Subcutaneous abdominal adipose tissue (tissue), 5 donors: ENCODE measurements at regions not wholly inside any gene's neighbourhood (a gene's known extent, or its start where the extent isn't known, plus 50 kb on each side); places are given as distances from the start of the nearest gene placed in this dataset.
"Not testable (repeated sequence)": the region's sequence is repeated elsewhere in the genome, so short reads cannot be mapped to it uniquely, and the experiment has no call there.

Source experiments
- H3K27ac ChIP-seq: one replicate; pipeline ENCODE4 v1.7.0; 2013; ENCODE audit warnings: low read depth, mild to moderate bottlenecking, inconsistent platforms, low read length, moderate library complexity
- H3K27me3 ChIP-seq, 5 donors: one replicate each; pipeline ENCODE4 v1.7.0; 2013; ENCODE audit warnings: low read length in 5 of 5, inconsistent platforms in 1 of 5; ENCODE audit not compliant: control insufficient read depth in 5 of 5, insufficient read depth in 4 of 5
- H3K36me3 ChIP-seq, 5 donors: one replicate each; pipeline ENCODE4 v1.7.0; 2013; ENCODE audit warnings: low read length in 5 of 5; ENCODE audit not compliant: control insufficient read depth in 5 of 5, insufficient read depth in 5 of 5
- H3K4me1 ChIP-seq, 5 donors: one replicate each; pipeline ENCODE4 v1.7.0; 2013; ENCODE audit warnings: low read length in 5 of 5, mild to moderate bottlenecking in 3 of 5, moderate library complexity in 1 of 5; ENCODE audit not compliant: control insufficient read depth in 5 of 5, insufficient read depth in 5 of 5
- H3K4me3 ChIP-seq, 5 donors: one replicate each; pipeline ENCODE4 v1.7.0; 2013; ENCODE audit warnings: low read length in 5 of 5, low read depth in 1 of 5
- H3K9ac ChIP-seq, 5 donors: one replicate each; pipeline ENCODE4 v1.7.0; 2013; ENCODE audit warnings: low read length in 5 of 5, mild to moderate bottlenecking in 4 of 5, moderate library complexity in 3 of 5
- H3K9me3 ChIP-seq, 5 donors: one replicate each; pipeline ENCODE4 v1.7.0; 2013; ENCODE audit warnings: low read length in 5 of 5; ENCODE audit not compliant: control insufficient read depth in 5 of 5
- donor health status: healthy.
- donor health status: healthy.
- donor health status: healthy.
- donor health status: healthy.
- donor health status: healthy.

- H3K9ac ChIP-seq: no peak overlapping the region
- H3K9me3 ChIP-seq: no peaks in the 10 kb centered on the region
- no peak overlapping the region for H3K27ac ChIP-seq
- H3K4me1 ChIP-seq: no peaks in the 10 kb centered on the region
- no peaks in the 10 kb centered on the region for H3K36me3 ChIP-seq
- no peak overlapping the region for H3K4me3 ChIP-seq
- H3K27me3 ChIP-seq: no peaks in the 10 kb centered on the region
These were observed 162.8 kb upstream of the RSPO3 start for GRCh38 chr6:126955621-126956020.

GRCh38 chr6:126957721-126958120, 160.8 kb upstream of the RSPO3 start:
- H3K27me3 ChIP-seq: no peaks in the 10 kb centered on the region
- no peak overlapping the region for H3K9ac ChIP-seq
- no peak overlapping the region for H3K27ac ChIP-seq
- no peaks in the 10 kb centered on the region for H3K4me1 ChIP-seq
- no peak overlapping the region for H3K4me3 ChIP-seq
- H3K36me3 ChIP-seq: no peaks in the 10 kb centered on the region
- H3K9me3 ChIP-seq: no peaks in the 10 kb centered on the region

GRCh38 chr6:126959765-126960164, 158.7 kb upstream of the RSPO3 start:
- no peaks in the 10 kb centered on the region for H3K36me3 ChIP-seq
- no peak overlapping the region for H3K9ac ChIP-seq
- H3K27ac ChIP-seq: no peak overlapping the region
- H3K4me3 ChIP-seq: no peak overlapping the region
- H3K27me3 ChIP-seq: no peaks in the 10 kb centered on the region
- H3K9me3 ChIP-seq: no peaks in the 10 kb centered on the region
- H3K4me1 ChIP-seq: no peaks in the 10 kb centered on the region

- no peak overlapping the region for H3K4me3 ChIP-seq
- H3K4me1 ChIP-seq: no peaks in the 10 kb centered on the region
- no peaks in the 10 kb centered on the region for H3K36me3 ChIP-seq
- no peaks in the 10 kb centered on the region for H3K9me3 ChIP-seq
- H3K9ac ChIP-seq: no peak overlapping the region
- no peaks in the 10 kb centered on the region for H3K27me3 ChIP-seq
- no peak overlapping the region for H3K27ac ChIP-seq
These were observed 155.2 kb upstream of the RSPO3 start for GRCh38 chr6:126963077-126963809.

- Histone ChIP-seq H3K27me3 (no peaks in the 10 kb centered on the region), H3K9me3 (no peaks in the 10 kb centered on the region), H3K4me3 (no peak overlapping the region), H3K36me3 (no peaks in the 10 kb centered on the region), H3K27ac (no peak overlapping the region), H3K9ac (no peak overlapping the region), H3K4me1 (no peaks in the 10 kb centered on the region)
These were observed 151.0 kb upstream of the RSPO3 start for GRCh38 chr6:126967296-126968005.

- H3K9me3 ChIP-seq: no peaks in the 10 kb centered on the region
These were observed 142.1 kb upstream of the RSPO3 start for GRCh38 chr6:126976253-126976797.

GRCh38 chr6:126983779-126984178, 134.7 kb upstream of the RSPO3 start:
- H3K4me1 ChIP-seq: no peaks in the 10 kb centered on the region
- no peaks in the 10 kb centered on the region for H3K36me3 ChIP-seq
- H3K27me3 ChIP-seq: no peaks in the 10 kb centered on the region
- H3K27ac ChIP-seq: no peak overlapping the region
- peaks cover 0 to 4% (median 0%) of the 10 kb centered on the region in 5 donors for H3K9me3 ChIP-seq
- H3K9ac ChIP-seq: no peak overlapping the region
- H3K4me3 ChIP-seq: no peak overlapping the region

More at GRCh38 chr6:126976253-126976797, 142.1 kb upstream of the RSPO3 start:
- H3K27ac ChIP-seq: no peak overlapping the region
- H3K4me3 ChIP-seq: no peak overlapping the region
- H3K9ac ChIP-seq: no peak overlapping the region
- H3K4me1 ChIP-seq: no peaks in the 10 kb centered on the region
- H3K27me3 ChIP-seq: no peaks in the 10 kb centered on the region
- H3K36me3 ChIP-seq: no peaks in the 10 kb centered on the region

- not testable (repeated sequence) for H3K27ac ChIP-seq, H3K4me3 ChIP-seq, H3K9ac ChIP-seq, H3K36me3 ChIP-seq, H3K9me3 ChIP-seq, H3K27me3 ChIP-seq, H3K4me1 ChIP-seq
These were observed 130.3 kb upstream of the RSPO3 start for GRCh38 chr6:126988125-126988524.

- Histone ChIP-seq H3K9ac (no peak overlapping the region), H3K36me3 (no peaks in the 10 kb centered on the region), H3K27me3 (no peaks in the 10 kb centered on the region), H3K27ac (no peak overlapping the region), H3K4me1 (no peaks in the 10 kb centered on the region), H3K4me3 (no peak overlapping the region), H3K9me3 (no peaks in the 10 kb centered on the region)
These were observed 117.8 kb upstream of the RSPO3 start for GRCh38 chr6:127000631-127001030.

GRCh38 chr6:127013865-127014264, 104.6 kb upstream of the RSPO3 start:
- Histone ChIP-seq H3K9me3 (no peaks in the 10 kb centered on the region), H3K4me1 (no peaks in the 10 kb centered on the region), H3K27me3 (no peaks in the 10 kb centered on the region), H3K4me3 (no peak overlapping the region), H3K27ac (no peak overlapping the region), H3K9ac (no peak overlapping the region), H3K36me3 (no peaks in the 10 kb centered on the region)
